GM12878 (cell line): ENCODE measurements at regions not wholly inside any gene's neighbourhood (a gene's known extent, or its start where the extent isn't known, plus 50 kb on each side); places are given as distances from the start of the nearest gene placed in this dataset.

Experiments used
- ASH2L ChIP-seq: fragments of 300-600, 200-600 bp; sonication (generic); IDR thresholded peaks from 2 replicates; pipeline ENCODE4 v1.6.1; 2017; ENCODE audit warnings: low read depth, mild to moderate bottlenecking, borderline replicate concordance
- ATF3 ChIP-seq: IDR thresholded peaks from 2 replicates; pipeline ENCODE4 v1.6.1; 2011; ENCODE audit warnings: low read depth, mild to moderate bottlenecking, low read length, moderate library complexity, borderline replicate concordance; ENCODE audit errors: extremely low read depth
- BACH1 ChIP-seq: fragments of 450-650 bp; IDR thresholded peaks from 2 replicates; pipeline ENCODE4 v1.6.1; 2017; ENCODE audit warnings: mild to moderate bottlenecking, borderline replicate concordance
- POLR2A ChIP-seq: IDR thresholded peaks from 2 replicates; pipeline ENCODE4 v1.6.1; 2011; ENCODE audit warnings: low read depth, mild to moderate bottlenecking, low read length
- POLR2AphosphoS5 ChIP-seq: IDR thresholded peaks from 2 replicates; pipeline ENCODE4 v1.6.1; 2011; ENCODE audit warnings: mild to moderate bottlenecking, low read length, inconsistent platforms
- TARDBP ChIP-seq: IDR thresholded peaks from 2 replicates; pipeline ENCODE4 v1.6.1; 2016; ENCODE audit warnings: borderline replicate concordance
- YY1 ChIP-seq: IDR thresholded peaks from 2 replicates; pipeline ENCODE4 v1.6.1; 2011; ENCODE audit warnings: low read depth, mild to moderate bottlenecking, low read length
- TF ChIP-seq, protein P1 (sequence below), 3 experiments: IDR thresholded peaks in 2 of 3; conservative IDR thresholded peaks in 1 of 3; 2 replicates each; pipeline ENCODE4 v1.5.1; 2011; ENCODE audit warnings: low read depth in 3 of 3, low read length in 3 of 3, mild to moderate bottlenecking in 3 of 3, control low read depth in 2 of 3, moderate library complexity in 2 of 3, inconsistent platforms in 1 of 3, mixed read lengths in 1 of 3; ENCODE audit not compliant: control insufficient read depth in 2 of 3, insufficient read depth in 1 of 3; ENCODE audit errors: extremely low read depth in 1 of 3

- TF ChIP-seq POLR2A (no peak), POLR2AphosphoS5 (no peak), YY1 (no peak), BACH1 (no peak), ASH2L (no peak), TARDBP (no peak), ATF3 (no peak)
- TF ChIP-seq, protein P1, sequence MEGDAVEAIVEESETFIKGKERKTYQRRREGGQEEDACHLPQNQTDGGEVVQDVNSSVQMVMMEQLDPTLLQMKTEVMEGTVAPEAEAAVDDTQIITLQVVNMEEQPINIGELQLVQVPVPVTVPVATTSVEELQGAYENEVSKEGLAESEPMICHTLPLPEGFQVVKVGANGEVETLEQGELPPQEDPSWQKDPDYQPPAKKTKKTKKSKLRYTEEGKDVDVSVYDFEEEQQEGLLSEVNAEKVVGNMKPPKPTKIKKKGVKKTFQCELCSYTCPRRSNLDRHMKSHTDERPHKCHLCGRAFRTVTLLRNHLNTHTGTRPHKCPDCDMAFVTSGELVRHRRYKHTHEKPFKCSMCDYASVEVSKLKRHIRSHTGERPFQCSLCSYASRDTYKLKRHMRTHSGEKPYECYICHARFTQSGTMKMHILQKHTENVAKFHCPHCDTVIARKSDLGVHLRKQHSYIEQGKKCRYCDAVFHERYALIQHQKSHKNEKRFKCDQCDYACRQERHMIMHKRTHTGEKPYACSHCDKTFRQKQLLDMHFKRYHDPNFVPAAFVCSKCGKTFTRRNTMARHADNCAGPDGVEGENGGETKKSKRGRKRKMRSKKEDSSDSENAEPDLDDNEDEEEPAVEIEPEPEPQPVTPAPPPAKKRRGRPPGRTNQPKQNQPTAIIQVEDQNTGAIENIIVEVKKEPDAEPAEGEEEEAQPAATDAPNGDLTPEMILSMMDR (IDR thresholded peaks at IDR 0.05 in 2 of 3, conservative IDR thresholded peaks at IDR 0.05 in 1 of 3; ENCODE audit: control insufficient read depth in 2 of 3, extremely low read depth in 1 of 3, insufficient read depth in 1 of 3, low read depth in 3 of 3, low read length in 3 of 3) = no peak
These were observed 205.4 kb downstream of the SPATA31A6 start for GRCh38 chr9:42388846-42389245.
